Panc1 (cell line): ENCODE measurements at regions not wholly inside any gene's neighbourhood (a gene's known extent, or its start where the extent isn't known, plus 50 kb on each side); places are given as distances from the start of the nearest gene placed in this dataset.

ENCODE experiments used
- ATAC-seq: fragments of 200-7000 bp; cut with Tn5 transposase; 2 replicates; pipeline ENCODE4 v1.9.1; 2020; ENCODE audit warnings: mild to moderate bottlenecking, moderate library complexity
- BruUV-seq: library from RNA; stranded (reverse); fragments of 400-500 nt; replicated peaks from 2 replicates; lab custom pipeline; 2021; lab: Mats Ljungman, UMichigan
- CTCF ChIA-PET: fragments of 300-600 bp; sonication (Branson Sonifier 250); formaldehyde crosslinking; loops from one replicate; lab custom pipeline; 2022; ENCODE audit warnings: antibody characterized with exemption; lab: Charles Lee
- POLR2A ChIA-PET: fragments of 300-600 bp; sonication (Branson Sonifier 250); formaldehyde crosslinking; loops from one replicate; lab custom pipeline; 2022; ENCODE audit warnings: antibody characterized with exemption; lab: Charles Lee
- DNase-seq: peaks from one replicate; pipeline ENCODE4 v3.0.0-alpha.2; 2010; ENCODE audit warnings: low read depth, low spot score
- H3K27ac ChIP-seq: 2 replicates; pipeline ENCODE4 v1.5.1; 2011; ENCODE audit warnings: mild to moderate bottlenecking, low read length, inconsistent platforms
- H3K27me3 ChIP-seq: fragments of 200-500 bp; sonication (Bioruptor generic); 2 replicates; pipeline ENCODE4 v1.6.0; 2014; ENCODE audit warnings: low read length, inconsistent platforms; ENCODE audit not compliant: control insufficient read depth, insufficient read depth
- H3K36me3 ChIP-seq: fragments of 200-500 bp; sonication (Bioruptor generic); 2 replicates; pipeline ENCODE4 v1.5.1; 2014; ENCODE audit warnings: inconsistent platforms, mild to moderate bottlenecking, low read length, moderate library complexity; ENCODE audit not compliant: control insufficient read depth, insufficient read depth
- H3K4me1 ChIP-seq: 2 replicates; pipeline ENCODE4 v1.5.1; 2011; ENCODE audit warnings: inconsistent platforms, mild to moderate bottlenecking, low read length, moderate library complexity; ENCODE audit not compliant: control insufficient read depth, insufficient read depth
- H3K4me3 ChIP-seq, 2 experiments: 2 replicates each; pipeline ENCODE4 v1.5.1; 2011 to 2012; ENCODE audit warnings: low read depth in 2 of 2, low read length in 2 of 2, mild to moderate bottlenecking in 2 of 2, inconsistent platforms in 1 of 2, moderate library complexity in 1 of 2
- H3K9me3 ChIP-seq: fragments of 200-500 bp; sonication (Bioruptor generic); 2 replicates; pipeline ENCODE4 v1.5.1; 2014; ENCODE audit warnings: low read depth, mild to moderate bottlenecking, inconsistent platforms, low read length, moderate library complexity; ENCODE audit not compliant: control insufficient read depth, insufficient read depth
- POLR2AphosphoS5 ChIP-seq: IDR thresholded peaks from 2 replicates; pipeline ENCODE4 v1.6.1; 2012; ENCODE audit warnings: mild to moderate bottlenecking, low read depth, low read length, moderate library complexity
- SIN3A ChIP-seq: IDR thresholded peaks from 2 replicates; pipeline ENCODE4 v1.6.1; 2012; ENCODE audit warnings: low read depth, mild to moderate bottlenecking, low read length, moderate library complexity, borderline replicate concordance; ENCODE audit not compliant: insufficient read depth
- TCF7L2 ChIP-seq: IDR thresholded peaks from 2 replicates; pipeline ENCODE4 v1.6.1; 2011; ENCODE audit warnings: mild to moderate bottlenecking, low read depth, low read length, inconsistent platforms
- in situ Hi-C: cut with HindIII; loops from 2 replicates; pipeline ENCODE4 v1.10.0; 2016; ENCODE audit warnings: low sequenced_read_pairs, low pct_unique_long_range_greater_than_20kb
- intact Hi-C: fragments of 100-400 bp; cut with micrococcal nuclease; formaldehyde crosslinking; loops from one replicate; pipeline ENCODE4 v1.10.0; 2022; ENCODE audit not compliant: unreplicated experiment
- TF ChIP-seq, protein P1 (sequence below): fragments of 450-650 bp; IDR thresholded peaks from 2 replicates; pipeline ENCODE4 v1.5.1; 2017; ENCODE audit warnings: mild to moderate bottlenecking
- TF ChIP-seq, protein P2 (sequence below), 2 experiments: IDR thresholded peaks; 2 replicates each; pipeline ENCODE4 v1.6.1; 2011 to 2012; ENCODE audit warnings: low read depth in 2 of 2, control low read depth in 1 of 2, low read length in 1 of 2, mild to moderate bottlenecking in 1 of 2, moderate library complexity in 1 of 2; ENCODE audit not compliant: insufficient read depth in 1 of 2

DNA sequence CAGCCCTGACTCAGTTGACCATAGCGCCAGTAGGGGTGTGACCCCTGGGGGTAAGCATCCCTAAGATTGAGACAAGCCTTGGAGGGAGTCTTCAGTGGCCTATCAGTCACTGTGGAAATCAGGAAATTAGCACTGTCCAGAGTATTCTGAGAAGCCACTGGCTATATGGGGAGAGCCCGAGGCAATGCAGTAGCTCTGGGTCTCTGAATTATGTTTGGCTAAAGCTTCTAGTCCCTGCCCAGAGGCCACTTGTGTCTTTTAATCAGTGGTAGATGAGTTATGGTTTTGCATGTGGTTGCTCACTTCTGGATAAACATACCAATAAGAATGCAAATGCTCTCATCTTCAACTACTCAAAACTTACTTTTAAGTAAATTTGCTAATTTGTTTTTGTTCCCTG, 100.6 kb upstream of the TOX3 start:
- in situ Hi-C loops, result no loop called here
- CTCF ChIA-PET, result no interaction called here

DNA sequence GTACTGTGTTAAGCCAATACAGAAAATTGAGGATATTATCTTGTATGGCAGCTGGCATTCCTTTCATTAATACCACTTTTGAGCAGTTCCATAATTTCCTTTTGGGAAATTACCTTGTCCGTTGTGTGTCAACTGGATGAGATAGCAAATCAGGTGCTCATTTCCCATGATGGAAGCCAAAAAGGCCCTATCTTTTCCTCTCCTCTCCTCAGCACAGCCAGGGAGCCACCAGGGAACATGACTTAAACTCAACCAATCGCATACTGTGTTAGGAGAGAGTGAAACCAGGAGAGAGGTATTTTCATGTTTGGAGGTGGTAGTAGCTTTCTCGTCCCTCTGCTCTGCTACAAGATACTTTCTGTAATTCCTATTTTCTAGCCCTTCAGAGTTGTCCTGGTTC, 96.1 kb upstream of the TOX3 start:
- in situ Hi-C loops (no loop called here), intact Hi-C loops (no loop called here)
- no peak for ATAC-seq
- no peak overlapping the region for H3K27ac ChIP-seq
- H3K27me3 ChIP-seq, result no peaks in the 10 kb centered on the region
- no peaks in the 10 kb centered on the region for H3K4me1 ChIP-seq
- BruUV-seq, result no TSS peak
- H3K36me3 ChIP-seq, result no peaks in the 10 kb centered on the region
- no peak for DNase-seq
- ChIA-PET POLR2A (no interaction called here), CTCF (no interaction called here)
- H3K9me3 ChIP-seq, result no peaks in the 10 kb centered on the region
- TF ChIP-seq POLR2AphosphoS5 (no peak), SIN3A (no peak), TCF7L2 (no peak)
- TF ChIP-seq, protein P1, sequence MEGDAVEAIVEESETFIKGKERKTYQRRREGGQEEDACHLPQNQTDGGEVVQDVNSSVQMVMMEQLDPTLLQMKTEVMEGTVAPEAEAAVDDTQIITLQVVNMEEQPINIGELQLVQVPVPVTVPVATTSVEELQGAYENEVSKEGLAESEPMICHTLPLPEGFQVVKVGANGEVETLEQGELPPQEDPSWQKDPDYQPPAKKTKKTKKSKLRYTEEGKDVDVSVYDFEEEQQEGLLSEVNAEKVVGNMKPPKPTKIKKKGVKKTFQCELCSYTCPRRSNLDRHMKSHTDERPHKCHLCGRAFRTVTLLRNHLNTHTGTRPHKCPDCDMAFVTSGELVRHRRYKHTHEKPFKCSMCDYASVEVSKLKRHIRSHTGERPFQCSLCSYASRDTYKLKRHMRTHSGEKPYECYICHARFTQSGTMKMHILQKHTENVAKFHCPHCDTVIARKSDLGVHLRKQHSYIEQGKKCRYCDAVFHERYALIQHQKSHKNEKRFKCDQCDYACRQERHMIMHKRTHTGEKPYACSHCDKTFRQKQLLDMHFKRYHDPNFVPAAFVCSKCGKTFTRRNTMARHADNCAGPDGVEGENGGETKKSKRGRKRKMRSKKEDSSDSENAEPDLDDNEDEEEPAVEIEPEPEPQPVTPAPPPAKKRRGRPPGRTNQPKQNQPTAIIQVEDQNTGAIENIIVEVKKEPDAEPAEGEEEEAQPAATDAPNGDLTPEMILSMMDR, result no peak
- TF ChIP-seq, protein P2, sequence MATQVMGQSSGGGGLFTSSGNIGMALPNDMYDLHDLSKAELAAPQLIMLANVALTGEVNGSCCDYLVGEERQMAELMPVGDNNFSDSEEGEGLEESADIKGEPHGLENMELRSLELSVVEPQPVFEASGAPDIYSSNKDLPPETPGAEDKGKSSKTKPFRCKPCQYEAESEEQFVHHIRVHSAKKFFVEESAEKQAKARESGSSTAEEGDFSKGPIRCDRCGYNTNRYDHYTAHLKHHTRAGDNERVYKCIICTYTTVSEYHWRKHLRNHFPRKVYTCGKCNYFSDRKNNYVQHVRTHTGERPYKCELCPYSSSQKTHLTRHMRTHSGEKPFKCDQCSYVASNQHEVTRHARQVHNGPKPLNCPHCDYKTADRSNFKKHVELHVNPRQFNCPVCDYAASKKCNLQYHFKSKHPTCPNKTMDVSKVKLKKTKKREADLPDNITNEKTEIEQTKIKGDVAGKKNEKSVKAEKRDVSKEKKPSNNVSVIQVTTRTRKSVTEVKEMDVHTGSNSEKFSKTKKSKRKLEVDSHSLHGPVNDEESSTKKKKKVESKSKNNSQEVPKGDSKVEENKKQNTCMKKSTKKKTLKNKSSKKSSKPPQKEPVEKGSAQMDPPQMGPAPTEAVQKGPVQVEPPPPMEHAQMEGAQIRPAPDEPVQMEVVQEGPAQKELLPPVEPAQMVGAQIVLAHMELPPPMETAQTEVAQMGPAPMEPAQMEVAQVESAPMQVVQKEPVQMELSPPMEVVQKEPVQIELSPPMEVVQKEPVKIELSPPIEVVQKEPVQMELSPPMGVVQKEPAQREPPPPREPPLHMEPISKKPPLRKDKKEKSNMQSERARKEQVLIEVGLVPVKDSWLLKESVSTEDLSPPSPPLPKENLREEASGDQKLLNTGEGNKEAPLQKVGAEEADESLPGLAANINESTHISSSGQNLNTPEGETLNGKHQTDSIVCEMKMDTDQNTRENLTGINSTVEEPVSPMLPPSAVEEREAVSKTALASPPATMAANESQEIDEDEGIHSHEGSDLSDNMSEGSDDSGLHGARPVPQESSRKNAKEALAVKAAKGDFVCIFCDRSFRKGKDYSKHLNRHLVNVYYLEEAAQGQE (IDR thresholded peaks at IDR 0.05; ENCODE audit: insufficient read depth in 1 of 2, low read depth in 2 of 2, low read length in 1 of 2), result no peak
- no peak overlapping the region for H3K4me3 ChIP-seq

More for the DNA sequence above, 100.6 kb upstream of the TOX3 start:
- no peaks in the 10 kb centered on the region for H3K4me1 ChIP-seq
- no peaks in the 10 kb centered on the region for H3K36me3 ChIP-seq
- ATAC-seq (no peak), DNase-seq (no peak)
- intact Hi-C loops, result no loop called here
- no peak overlapping the region for H3K27ac ChIP-seq
- no TSS peak for BruUV-seq
- H3K27me3 ChIP-seq, result no peaks in the 10 kb centered on the region
- H3K4me3 ChIP-seq, result no peak overlapping the region
- no peaks in the 10 kb centered on the region for H3K9me3 ChIP-seq
- POLR2A ChIA-PET, result no interaction called here
- TF ChIP-seq SIN3A, result no peak
- TF ChIP-seq, protein P1, result no peak
- TF ChIP-seq TCF7L2, result no peak
- TF ChIP-seq, protein P2 (IDR thresholded peaks at IDR 0.05; ENCODE audit: insufficient read depth in 1 of 2, low read depth in 2 of 2, low read length in 1 of 2), result no peak
- no peak for TF ChIP-seq POLR2AphosphoS5
